Endothelial cell (in vitro differentiated cells): ENCODE measurements at regions not wholly inside any gene's neighbourhood (a gene's known extent, or its start where the extent isn't known, plus 50 kb on each side); places are given as distances from the start of the nearest gene placed in this dataset.

Source experiments
- DNase-seq: peaks from one replicate; pipeline ENCODE4 v3.0.0; 2021; ENCODE audit warnings: low spot score
- H3K27ac Mint-ChIP-seq: one replicate; pipeline ENCODE4 v1.8.0; 2021; ENCODE audit warnings: mixed read lengths, inconsistent platforms; ENCODE audit not compliant: unreplicated experiment
- H3K27me3 Mint-ChIP-seq: one replicate; pipeline ENCODE4 v1.8.0; 2021; ENCODE audit warnings: mild to moderate bottlenecking, moderate library complexity, mixed read lengths, inconsistent platforms; ENCODE audit not compliant: unreplicated experiment
- H3K36me3 Mint-ChIP-seq: one replicate; pipeline ENCODE4 v1.8.0; 2021; ENCODE audit warnings: mild to moderate bottlenecking, low read depth, mixed read lengths, inconsistent platforms; ENCODE audit not compliant: unreplicated experiment
- H3K4me1 Mint-ChIP-seq: one replicate; pipeline ENCODE4 v1.8.0; 2021; ENCODE audit warnings: mild to moderate bottlenecking, mixed read lengths, inconsistent platforms; ENCODE audit not compliant: unreplicated experiment
- H3K4me3 Mint-ChIP-seq: one replicate; pipeline ENCODE4 v1.8.0; 2021; ENCODE audit warnings: mild to moderate bottlenecking, mixed read lengths, inconsistent platforms; ENCODE audit not compliant: unreplicated experiment
- H3K9me3 Mint-ChIP-seq: one replicate; pipeline ENCODE4 v1.8.0; 2021; ENCODE audit warnings: mixed read lengths, inconsistent platforms; ENCODE audit not compliant: unreplicated experiment
- CTCF ChIP-seq: fragments of 200-600 bp; sonication (generic); IDR thresholded peaks from one replicate; pipeline ENCODE4 v1.5.0; 2021; ENCODE audit warnings: antibody characterized with exemption; ENCODE audit not compliant: unreplicated experiment

GRCh38 chr2:62309081-62309464, 113.2 kb downstream of the B3GNT2 start:
- H3K36me3 Mint-ChIP-seq: no peaks in the 10 kb centered on the region
- peaks cover 4% of the 10 kb centered on the region for H3K27me3 Mint-ChIP-seq
- no peaks in the 10 kb centered on the region for H3K9me3 Mint-ChIP-seq
- peaks cover 61% of the 10 kb centered on the region for H3K4me1 Mint-ChIP-seq
- DNase-seq: no peak
- H3K27ac Mint-ChIP-seq: no peak overlapping the region
- H3K4me3 Mint-ChIP-seq: no peak overlapping the region
- TF ChIP-seq CTCF: no peak

GRCh38 chr2:62307469-62308389, 111.8 kb downstream of the B3GNT2 start:
- Mint-ChIP-seq H3K27ac (peak overlapping the region; percentile 98), H3K9me3 (no peaks in the 10 kb centered on the region), H3K27me3 (peaks cover 4% of the 10 kb centered on the region), H3K4me1 (peaks cover 64% of the 10 kb centered on the region), H3K36me3 (no peaks in the 10 kb centered on the region), H3K4me3 (peak overlapping the region; percentile 52)
- DNase-seq: no peak
- no peak for TF ChIP-seq CTCF

DNA sequence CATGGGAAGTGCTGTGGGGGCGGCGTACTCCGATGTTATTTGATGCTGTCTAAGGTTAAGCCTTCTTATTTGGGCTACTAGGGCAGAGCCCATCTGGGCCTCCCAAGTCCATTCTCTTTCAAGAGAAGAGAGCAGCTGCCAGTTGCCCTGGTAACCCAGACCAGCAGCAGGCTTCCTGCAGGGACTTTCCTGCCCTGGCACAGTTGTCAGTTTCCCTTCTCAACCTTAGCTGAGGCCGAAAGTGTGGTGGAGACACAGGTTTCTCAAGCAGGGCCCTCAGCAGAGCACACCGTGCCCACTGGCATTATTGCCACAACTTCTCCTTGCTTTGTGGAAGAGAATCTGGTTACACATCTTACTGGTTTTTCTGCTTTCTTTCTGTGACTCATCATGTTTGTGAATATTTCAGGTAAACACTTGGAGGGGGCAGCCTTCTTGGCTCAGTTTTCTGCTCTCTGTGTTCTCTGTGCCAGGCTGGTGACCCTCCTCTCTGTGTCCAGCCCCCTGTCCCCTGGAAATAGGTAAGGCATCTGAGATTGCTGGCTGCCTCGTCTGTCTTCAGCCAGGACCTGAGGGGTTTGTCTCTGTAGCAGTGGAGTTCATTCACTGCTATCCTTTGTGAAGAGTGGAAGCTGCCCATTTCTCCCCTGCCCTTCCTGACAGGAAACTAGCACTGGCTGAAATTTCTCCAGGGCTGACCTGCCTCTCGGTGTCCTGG, 111.0 kb downstream of the B3GNT2 start:
- no peak for DNase-seq
- Mint-ChIP-seq H3K4me3 (peak overlapping the region; percentile 52), H3K36me3 (no peaks in the 10 kb centered on the region), H3K27ac (peak overlapping the region; percentile 98), H3K9me3 (no peaks in the 10 kb centered on the region), H3K4me1 (peaks cover 71% of the 10 kb centered on the region), H3K27me3 (peaks cover 4% of the 10 kb centered on the region)
- TF ChIP-seq CTCF: no peak

DNA sequence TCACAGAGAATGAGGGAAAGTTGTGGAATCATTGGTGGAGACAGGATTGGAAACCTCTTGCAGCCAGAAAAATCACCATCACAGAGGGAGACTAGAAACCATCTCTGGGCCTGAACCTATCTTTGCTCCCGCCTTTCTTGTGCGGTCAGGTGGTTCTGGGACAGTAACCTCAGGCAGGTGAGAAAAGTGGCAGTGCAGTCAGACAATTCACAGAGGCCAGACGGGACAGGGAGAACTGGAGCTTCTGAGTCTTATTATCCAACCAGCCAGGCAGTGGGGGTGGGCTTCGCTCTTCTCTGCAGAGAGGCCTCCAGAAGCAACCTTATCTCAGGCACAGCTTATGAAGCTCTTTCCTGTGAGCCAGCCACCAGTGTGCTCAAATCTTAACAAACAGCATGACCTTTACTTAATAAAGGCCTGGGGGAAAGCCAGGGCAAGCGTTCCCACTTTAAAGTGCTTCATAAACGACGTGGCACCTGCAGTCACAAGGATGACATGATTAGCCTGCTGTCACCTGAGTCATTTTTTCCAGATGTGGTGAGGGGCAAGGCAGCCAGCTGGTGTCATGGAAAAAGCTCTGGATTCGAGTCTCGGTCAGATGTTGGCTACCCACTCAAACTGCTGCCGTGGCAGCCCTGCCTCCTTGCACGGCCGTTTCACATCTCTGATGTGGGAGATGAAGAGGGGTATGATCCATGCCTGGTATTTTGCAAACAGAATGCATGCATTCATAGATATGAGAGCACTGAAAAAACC, 109.7 kb downstream of the B3GNT2 start:
- Mint-ChIP-seq H3K9me3 (no peaks in the 10 kb centered on the region), H3K36me3 (no peaks in the 10 kb centered on the region), H3K27me3 (peaks cover 4% of the 10 kb centered on the region), H3K27ac (peak overlapping the region; percentile 89), H3K4me1 (peaks cover 71% of the 10 kb centered on the region), H3K4me3 (no peak overlapping the region)
- TF ChIP-seq CTCF: no peak
- peak; percentile 25 for DNase-seq
